Vagina (tissue), 2 donors: ENCODE measurements at regions not wholly inside any gene's neighbourhood (a gene's known extent, or its start where the extent isn't known, plus 50 kb on each side); places are given as distances from the start of the nearest gene placed in this dataset.
"Not testable (repeated sequence)": the region's sequence is repeated elsewhere in the genome, so short reads cannot be mapped to it uniquely, and the experiment has no call there.

Source experiments
- POLR2AphosphoS5 ChIP-seq, 2 donors: sonication (generic); formaldehyde crosslinking; IDR thresholded peaks; one replicate each; pipeline ENCODE4 v1.9.0; 2017; ENCODE audit warnings: antibody characterized with exemption in 2 of 2, mild to moderate bottlenecking in 2 of 2, low read depth in 1 of 2; ENCODE audit not compliant: insufficient read depth in 1 of 2
- TF ChIP-seq, protein P1 (sequence below), 3 experiments: fragments of 450-650 bp in 2 of 3; fragments of 200-600 bp in 1 of 3; sonication (generic) in 1 of 3; IDR thresholded peaks; one replicate each; pipeline ENCODE4 v1.5.1; 2017 to 2019; ENCODE audit warnings: antibody characterized with exemption in 3 of 3, mild to moderate bottlenecking in 2 of 3, moderate library complexity in 2 of 3

DNA sequence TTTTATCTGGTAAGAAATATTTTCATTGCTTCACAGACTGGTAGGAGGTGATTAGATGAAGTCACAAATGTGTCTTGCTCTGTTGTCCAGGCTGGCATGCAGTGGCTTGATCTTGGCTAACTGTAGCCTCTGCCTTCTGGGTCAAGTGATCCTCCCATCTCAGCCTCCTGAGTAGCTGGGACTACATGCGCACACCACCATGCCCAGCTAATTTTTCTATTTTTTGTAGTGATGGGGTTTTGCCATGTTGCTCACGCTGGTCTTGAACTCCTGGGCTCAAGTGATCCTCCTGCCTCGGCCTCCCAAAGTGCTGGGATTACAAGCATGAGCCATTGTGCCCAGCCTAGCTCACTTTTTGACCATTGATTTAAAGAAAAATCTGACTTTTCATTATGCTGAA is 257.9 kb downstream of the GOLGA6L6 start:
- TF ChIP-seq, protein P1, sequence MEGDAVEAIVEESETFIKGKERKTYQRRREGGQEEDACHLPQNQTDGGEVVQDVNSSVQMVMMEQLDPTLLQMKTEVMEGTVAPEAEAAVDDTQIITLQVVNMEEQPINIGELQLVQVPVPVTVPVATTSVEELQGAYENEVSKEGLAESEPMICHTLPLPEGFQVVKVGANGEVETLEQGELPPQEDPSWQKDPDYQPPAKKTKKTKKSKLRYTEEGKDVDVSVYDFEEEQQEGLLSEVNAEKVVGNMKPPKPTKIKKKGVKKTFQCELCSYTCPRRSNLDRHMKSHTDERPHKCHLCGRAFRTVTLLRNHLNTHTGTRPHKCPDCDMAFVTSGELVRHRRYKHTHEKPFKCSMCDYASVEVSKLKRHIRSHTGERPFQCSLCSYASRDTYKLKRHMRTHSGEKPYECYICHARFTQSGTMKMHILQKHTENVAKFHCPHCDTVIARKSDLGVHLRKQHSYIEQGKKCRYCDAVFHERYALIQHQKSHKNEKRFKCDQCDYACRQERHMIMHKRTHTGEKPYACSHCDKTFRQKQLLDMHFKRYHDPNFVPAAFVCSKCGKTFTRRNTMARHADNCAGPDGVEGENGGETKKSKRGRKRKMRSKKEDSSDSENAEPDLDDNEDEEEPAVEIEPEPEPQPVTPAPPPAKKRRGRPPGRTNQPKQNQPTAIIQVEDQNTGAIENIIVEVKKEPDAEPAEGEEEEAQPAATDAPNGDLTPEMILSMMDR (IDR thresholded peaks at IDR 0.05): not testable (repeated sequence)
- not testable (repeated sequence) for TF ChIP-seq POLR2AphosphoS5 (IDR thresholded peaks at IDR 0.05; ENCODE audit: insufficient read depth in 1 of 2, low read depth in 1 of 2)
